Fibroblast of skin of left quadriceps (primary cell): ENCODE measurements at regions not wholly inside any gene's neighbourhood (a gene's known extent, or its start where the extent isn't known, plus 50 kb on each side); places are given as distances from the start of the nearest gene placed in this dataset.
A peak's percentile ranks its signal among the peaks of the same experiment; 100 is the strongest.

ENCODE experiments used
- DNase-seq, 2 experiments: peaks; one replicate each; pipeline ENCODE4 v3.0.0-alpha.2; 2013; ENCODE audit warnings: low read depth in 2 of 2

- no peak for DNase-seq
Observed at GRCh38 chrX:99719140-99719539, 690.9 kb downstream of the PCDH19 start.

DNA sequence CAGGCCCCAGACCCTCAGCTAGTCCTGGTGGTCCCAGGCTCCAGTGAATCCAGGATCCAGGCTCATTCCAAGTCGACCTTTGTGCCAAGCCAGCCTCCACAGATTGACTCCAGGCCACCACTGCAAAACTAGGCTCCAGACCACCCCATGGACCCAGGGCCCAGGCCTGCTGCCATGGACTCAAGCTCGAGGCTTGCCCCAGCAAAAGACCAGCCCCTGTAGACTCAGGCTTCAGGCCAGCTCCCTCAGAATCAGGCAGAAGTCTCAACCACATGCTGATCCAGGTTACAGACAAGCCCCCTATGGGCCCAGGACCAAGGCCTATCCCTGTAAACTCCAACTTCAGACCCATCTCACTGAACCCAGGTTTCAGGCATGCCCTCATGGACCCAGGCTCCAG lies 692.4 kb downstream of the PCDH19 start:
- DNase-seq, result no peak

DNA sequence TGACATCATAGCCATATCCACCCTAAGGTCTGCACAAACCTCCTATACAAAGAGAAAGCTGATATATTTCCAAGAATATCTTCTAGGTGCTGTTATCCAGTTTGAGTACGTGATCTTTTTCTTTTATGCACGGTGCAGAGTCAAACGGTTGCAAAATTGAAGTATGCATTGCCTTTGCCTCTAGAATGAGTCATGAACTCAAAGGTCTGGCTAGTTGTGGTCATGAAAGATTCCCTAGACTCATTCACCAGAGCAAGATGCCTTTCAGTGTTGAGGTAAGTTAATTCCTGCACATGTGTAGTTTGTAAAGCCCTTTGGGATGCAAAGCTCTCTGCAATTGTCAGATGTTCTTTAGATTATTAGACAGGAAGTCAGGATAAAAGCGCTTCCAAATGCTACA lies 704.4 kb downstream of the PCDH19 start:
- peak; percentile 7 to 15 for DNase-seq

DNA sequence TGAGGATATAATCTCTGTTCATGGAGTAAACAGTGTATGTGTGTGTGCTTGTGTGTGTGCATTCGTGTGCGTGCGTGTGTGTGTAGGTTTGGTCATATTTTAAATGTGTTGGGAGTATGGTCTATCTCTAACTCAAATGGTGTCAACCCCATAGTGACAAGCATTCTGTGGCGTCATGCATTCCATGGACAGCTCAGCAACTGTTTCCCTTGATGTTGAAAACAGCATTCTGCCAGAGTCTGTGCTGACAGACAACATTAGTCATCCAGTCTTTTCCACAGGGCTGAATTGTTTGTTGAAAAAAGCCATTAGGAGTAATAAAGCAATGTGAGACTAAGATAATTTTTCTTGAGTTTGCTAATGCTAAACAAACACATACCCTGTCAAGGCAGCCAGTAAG lies 706.6 kb downstream of the PCDH19 start:
- no peak for DNase-seq

DNA sequence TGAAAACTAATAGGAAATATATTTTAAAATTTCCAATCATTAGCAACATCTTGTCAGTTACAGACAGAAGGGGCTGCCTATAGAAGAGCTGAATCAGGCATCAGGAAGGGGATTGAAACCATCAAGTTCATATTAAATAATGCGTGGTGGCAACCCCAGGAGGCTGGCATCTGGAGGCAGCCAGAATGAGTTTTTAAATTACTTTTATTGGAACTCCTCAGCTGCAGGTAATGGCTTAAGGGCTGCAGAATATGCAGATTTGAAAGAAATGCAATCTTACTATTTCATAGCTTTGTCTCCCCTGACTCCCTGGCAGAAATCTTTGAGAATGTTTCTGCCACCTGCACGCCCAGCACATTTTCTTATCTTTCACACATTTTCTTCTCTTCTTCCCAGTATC lies 711.6 kb downstream of the PCDH19 start:
- DNase-seq, result no peak

DNA sequence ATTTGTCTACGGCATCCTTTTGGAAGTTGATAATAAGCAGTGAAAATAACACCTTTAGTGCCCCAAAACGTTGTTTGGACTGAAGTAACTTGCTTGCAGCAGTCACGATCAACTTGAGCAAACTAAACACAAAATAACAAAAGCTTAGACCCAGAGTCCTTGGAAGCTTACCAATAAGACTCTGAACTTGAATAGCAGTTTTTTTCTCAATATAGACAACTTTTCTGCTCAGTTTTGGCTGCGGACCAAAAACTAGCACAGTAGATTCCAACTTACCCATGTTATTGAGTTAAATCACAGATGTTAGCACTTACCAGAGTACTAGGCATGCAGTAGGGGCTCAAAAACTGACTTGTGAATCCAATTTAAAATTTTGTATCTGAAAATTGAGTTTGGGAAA lies 746.9 kb downstream of the PCDH19 start:
- DNase-seq, result no peak

DNA sequence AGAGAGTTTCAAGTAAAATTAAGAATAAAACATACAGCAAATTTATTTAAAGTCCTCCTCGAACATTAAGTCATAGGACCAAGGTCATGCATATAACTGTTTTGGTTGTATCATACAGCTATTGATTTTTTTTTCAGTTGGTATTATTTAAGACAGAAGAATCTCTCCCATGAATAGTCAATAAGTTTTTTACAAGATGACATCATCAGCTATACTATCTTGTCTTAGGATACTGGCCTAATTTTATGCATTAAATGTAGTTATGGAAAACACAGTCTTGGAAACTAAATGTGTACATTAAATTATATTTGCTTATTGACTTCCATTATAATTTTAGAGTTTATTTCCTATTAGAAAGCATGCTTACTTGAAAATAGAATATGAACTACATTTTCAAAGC lies 755.9 kb downstream of the PCDH19 start:
- no peak for DNase-seq

DNA sequence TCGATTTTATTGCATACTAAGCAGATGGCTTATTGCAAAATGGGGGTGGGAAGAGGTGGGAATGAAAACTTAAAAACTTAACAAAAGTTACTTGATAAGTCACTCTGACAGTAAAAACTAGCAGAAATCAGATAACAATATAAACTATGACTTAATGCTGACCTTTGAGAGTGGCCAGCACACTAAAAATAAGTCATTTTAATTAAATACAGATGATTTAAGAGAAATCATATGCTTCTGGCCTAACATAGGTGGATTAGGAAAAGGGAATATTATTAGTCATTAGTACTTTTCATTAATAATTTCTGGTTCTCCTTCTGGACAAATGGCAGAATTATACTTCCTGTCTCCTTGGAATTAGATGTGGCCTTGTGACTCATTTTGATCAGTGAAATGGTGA lies 756.7 kb downstream of the PCDH19 start:
- no peak for DNase-seq

DNA sequence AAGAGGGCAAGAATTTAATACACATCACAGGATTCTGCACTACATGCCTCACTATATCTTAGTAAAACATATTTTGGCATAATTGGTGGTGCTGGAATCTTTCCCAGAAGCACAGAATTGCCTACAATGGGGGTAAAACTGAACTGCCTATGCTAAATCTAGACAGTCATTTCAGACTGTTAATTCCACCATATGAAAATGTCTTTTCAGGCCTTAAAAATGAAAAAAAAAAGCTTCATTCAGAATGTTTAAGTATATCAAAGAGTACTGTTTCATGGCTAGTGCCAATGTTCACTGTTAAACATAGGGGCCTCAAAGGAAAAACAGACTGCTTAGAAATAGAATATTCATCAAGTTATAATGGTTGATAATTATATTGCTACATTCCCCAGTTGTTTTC lies 797.0 kb downstream of the PCDH19 start:
- DNase-seq, result no peak

DNA sequence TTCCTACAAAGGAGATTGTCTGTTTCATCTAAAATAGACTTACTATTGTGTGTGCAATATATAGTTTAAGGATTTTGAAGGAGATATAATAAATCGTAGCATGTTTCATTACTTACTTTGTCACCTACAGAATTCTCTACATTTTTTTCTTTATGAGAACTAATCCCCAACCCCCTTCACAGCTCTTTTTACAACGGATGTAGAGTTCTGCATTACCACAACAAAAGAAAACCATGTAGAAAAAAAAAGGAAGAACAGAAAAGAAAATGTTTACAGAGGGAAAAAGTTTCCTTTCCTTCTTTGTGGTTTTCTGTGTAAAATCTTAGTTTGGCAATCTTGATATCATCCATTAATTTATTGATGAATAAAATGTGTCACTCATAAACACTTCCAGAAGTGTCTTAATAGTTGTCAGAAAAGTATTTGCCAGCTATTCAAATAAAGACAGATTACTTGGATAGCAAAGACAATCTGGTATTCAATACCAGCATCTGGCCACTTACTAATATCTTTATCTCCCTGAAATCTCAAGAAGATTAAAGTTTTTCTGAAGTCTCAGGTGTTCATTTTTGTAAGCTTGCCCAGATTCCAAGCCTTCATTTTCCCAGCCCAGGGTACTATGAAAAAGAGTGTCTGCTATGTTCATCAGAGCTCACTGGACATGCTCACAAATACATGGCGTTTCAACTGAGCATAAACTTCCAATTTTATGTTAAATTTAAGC lies 806.8 kb downstream of the PCDH19 start:
- DNase-seq, result no peak

GRCh38 chrX:99602107-99602506 lies 808.0 kb downstream of the PCDH19 start:
- DNase-seq, result no peak

DNA sequence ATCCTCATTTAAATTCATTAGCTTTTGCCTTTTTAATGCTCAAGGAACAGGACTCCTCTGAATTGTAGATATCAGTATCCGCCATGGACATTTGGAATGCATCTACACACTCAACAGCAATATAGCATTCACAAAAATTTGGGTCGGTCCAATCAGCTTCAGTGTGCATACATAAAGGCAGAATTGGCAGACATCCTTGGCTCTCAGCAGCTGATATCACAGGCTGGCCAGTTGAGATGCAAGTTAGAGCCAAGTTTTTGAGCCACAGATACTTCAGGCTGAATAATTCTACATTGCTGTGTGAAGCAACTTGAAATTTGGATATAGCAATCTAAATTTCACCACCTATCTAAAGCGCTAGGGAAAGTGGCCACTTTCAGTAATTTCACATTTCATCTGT lies 821.1 kb downstream of the PCDH19 start:
- no peak for DNase-seq

DNA sequence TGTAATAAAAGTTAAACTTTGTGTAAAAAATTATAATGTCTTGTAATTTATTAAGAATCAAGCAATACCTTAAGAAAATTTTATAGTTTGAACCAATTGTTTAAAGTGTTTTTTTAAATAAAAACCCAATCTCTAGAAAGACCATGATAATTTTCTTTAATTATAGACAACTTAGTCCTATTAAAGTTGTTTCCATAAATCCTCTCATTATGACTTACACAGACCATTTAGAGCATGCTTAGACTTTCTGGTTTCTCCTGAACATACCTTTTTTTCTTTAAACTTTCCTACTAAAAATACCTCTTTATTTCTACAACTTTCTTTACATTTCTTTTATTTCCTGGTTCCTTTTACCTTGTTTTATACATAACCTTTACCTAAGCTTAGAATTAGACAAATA lies 837.4 kb downstream of the PCDH19 start:
- DNase-seq, result no peak

DNA sequence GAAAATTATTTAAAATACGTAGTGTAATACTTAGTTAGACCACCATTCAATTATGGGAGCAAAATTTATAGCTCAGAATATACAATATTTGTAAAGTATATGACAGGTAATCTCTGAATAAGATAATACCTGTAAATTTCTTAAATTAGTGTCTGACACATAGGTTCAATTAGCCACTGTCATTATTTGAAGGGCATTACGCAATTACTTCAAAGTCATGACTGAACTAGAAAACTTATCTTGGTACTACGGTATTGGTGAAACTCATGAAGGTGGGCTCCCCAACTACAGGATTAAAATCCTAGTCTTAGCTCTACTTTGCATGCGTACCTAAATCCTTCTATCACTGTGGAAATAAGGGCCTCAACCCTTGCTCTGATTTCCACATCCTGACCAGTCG lies 860.7 kb downstream of the PCDH19 start:
- DNase-seq, result no peak

DNA sequence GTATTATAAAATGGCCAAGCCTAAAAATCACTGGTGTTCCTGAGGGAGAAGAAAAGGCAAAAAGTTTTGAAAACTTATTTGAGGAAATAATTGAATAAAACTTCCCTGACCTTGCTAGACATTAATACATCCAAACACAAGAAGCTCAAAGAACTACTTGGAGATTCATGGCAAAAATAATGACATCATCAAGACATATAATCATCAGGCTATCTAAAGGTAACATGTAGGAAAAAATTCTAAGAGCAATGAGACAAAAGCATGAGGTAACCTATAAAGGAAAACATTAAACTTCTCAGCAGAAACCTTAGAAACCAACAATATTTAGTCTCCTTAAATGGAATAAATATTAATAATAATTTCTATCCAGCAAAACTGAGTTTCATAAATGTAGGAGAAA lies 887.6 kb downstream of the PCDH19 start:
- DNase-seq, result no peak

DNA sequence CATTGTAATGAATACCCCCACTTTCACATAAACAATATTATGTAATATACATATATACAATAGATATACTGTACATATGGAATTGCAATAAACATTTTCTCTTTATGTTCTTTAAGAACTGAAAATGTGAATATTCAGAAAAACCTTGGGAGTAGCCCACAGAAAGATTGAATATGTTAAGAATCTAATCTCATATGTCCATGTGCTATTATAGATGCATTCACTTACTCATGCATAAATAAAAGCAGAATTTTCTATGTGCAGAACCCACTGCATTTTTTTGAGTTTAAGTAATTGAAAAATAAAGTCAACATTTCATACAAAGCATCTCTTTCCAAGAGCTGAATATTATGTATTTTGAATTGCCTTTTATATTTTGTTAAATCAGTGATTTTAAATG lies 902.3 kb downstream of the PCDH19 start:
- no peak for DNase-seq

- no peak for DNase-seq
Observed at GRCh38 chrX:99495453-99495852, 914.6 kb downstream of the PCDH19 start.

GRCh38 chrX:99494668-99495067 lies 915.4 kb downstream of the PCDH19 start:
- no peak for DNase-seq

DNA sequence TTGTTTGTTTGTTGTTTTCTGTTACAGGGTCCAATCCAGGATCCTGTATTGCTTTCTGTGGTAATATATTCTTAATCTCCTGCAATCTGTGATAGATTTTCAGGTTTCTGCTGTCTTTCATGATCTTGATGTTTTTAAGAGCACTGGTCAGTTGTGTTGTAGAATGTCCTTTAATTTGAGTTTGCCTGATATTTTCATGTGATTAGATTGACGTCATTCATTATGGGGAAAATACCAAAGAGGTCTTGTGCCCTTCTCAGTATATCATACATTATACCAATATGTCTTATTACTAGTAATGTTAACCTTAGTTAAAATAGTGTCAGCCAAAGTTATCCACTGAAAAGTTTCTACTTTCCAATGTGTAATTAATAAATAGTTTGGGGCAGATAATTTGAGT lies 929.3 kb downstream of the PCDH19 start:
- no peak for DNase-seq

GRCh38 chrX:99469439-99469838 lies 940.6 kb downstream of the PCDH19 start:
- DNase-seq, result no peak

- DNase-seq, result no peak
Observed at GRCh38 chrX:99468993-99469392, 941.1 kb downstream of the PCDH19 start.

DNA sequence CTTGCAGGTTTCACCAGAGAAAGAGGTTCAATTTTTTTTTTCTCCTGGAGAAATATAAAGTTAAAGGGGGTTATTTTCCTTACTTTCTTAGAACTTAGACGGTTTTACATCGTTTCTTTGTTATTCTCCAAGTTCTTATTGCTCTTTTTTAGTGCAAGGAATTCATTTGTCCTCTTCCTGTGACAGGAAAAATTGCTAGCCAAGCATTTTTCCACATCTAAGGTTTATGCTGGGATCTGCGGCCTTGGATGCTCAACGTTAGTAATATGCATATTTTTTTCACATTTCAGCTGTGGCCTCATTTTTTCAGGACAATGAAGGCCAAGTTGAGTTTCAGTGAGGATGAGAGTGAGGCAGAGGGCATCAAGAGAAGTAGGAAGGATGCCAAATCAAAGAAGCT lies 948.9 kb downstream of the PCDH19 start:
- DNase-seq, result no peak

GRCh38 chrX:99445336-99445735 lies 964.7 kb downstream of the PCDH19 start:
- no peak for DNase-seq

- DNase-seq, result no peak
Observed at GRCh38 chrX:99421796-99422195, 988.3 kb downstream of the PCDH19 start.
